Activated naive CD4-positive, alpha-beta T cell treated with anti-CD3 and anti-CD28 coated beads, Interleukin-2, amount 10 ng/mL, durations not matched to agents 7 days and 5 days (primary cell): ENCODE measurements at regions not wholly inside any gene's neighbourhood (a gene's known extent, or its start where the extent isn't known, plus 50 kb on each side); places are given as distances from the start of the nearest gene placed in this dataset.

Experiments used
- CTCF ChIA-PET: fragments of 350-600 bp; sonication (Branson Sonifier 250); formaldehyde crosslinking; loops from one replicate; lab custom pipeline; 2021; ENCODE audit warnings: antibody characterized with exemption; lab: Charles Lee
- DNase-seq: peaks from one replicate; pipeline ENCODE4 v3.0.0-alpha.2; 2020
- H3K27ac Mint-ChIP-seq: one replicate; pipeline ENCODE4 v1.8.0; 2021; ENCODE audit warnings: mild to moderate bottlenecking, moderate library complexity, mixed read lengths
- H3K27me3 Mint-ChIP-seq: one replicate; pipeline ENCODE4 v1.8.0; 2021; ENCODE audit warnings: mild to moderate bottlenecking, mixed read lengths
- H3K36me3 Mint-ChIP-seq: one replicate; pipeline ENCODE4 v1.8.0; 2021; ENCODE audit warnings: mixed read lengths
- H3K4me1 Mint-ChIP-seq: one replicate; pipeline ENCODE4 v1.8.0; 2021; ENCODE audit warnings: mixed read lengths
- H3K4me3 Mint-ChIP-seq: one replicate; pipeline ENCODE4 v1.8.0; 2021; ENCODE audit warnings: mild to moderate bottlenecking, moderate library complexity, mixed read lengths
- H3K9me3 Mint-ChIP-seq: one replicate; pipeline ENCODE4 v1.8.0; 2021; ENCODE audit warnings: mixed read lengths

DNA sequence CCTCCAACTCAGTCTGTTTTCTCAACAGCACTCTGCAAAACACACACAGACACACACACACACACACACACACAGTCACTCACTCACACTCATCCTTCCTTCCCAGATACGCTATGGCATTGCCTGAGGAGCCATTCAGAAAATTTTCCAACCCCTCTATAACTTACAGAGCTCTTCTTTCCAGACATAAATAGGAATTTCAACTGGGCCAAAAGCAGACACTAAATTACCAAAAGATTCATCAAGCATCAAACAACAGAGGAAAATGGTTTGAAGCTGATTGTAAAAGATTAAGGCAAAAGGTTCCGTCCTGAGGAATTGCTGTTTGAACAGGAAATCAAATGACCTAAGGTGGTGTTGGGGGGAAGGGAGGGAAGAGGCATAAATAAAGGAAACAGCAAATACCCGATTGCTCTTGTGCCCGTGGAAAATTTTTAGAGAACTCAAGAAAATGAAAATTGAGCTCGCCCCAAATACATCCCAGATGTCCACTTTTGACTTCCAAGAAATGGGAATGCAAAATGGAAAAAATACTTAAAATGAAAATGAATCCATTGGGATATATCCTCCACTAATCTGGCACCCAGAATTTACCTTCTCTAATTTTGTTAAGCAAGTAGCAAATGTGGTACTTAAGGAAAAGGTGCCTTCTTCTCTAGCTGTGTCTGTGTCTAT, 183.6 kb downstream of the QDPR start:
- H3K36me3 Mint-ChIP-seq, result no peaks in the 10 kb centered on the region
- H3K4me3 Mint-ChIP-seq, result no peak overlapping the region
- no peaks in the 10 kb centered on the region for H3K9me3 Mint-ChIP-seq
- no peak overlapping the region for H3K27ac Mint-ChIP-seq
- CTCF ChIA-PET, result interaction anchor here (1.2 to 1.5 kb wide), 2 partner anchors 18 to 411 kb away, joined by 6 to 10 read pairs; no protein-coding TSS in a partner anchor
- no peak for DNase-seq
- H3K27me3 Mint-ChIP-seq, result peaks cover 16% of the 10 kb centered on the region
- H3K4me1 Mint-ChIP-seq, result peaks cover 9% of the 10 kb centered on the region

DNA sequence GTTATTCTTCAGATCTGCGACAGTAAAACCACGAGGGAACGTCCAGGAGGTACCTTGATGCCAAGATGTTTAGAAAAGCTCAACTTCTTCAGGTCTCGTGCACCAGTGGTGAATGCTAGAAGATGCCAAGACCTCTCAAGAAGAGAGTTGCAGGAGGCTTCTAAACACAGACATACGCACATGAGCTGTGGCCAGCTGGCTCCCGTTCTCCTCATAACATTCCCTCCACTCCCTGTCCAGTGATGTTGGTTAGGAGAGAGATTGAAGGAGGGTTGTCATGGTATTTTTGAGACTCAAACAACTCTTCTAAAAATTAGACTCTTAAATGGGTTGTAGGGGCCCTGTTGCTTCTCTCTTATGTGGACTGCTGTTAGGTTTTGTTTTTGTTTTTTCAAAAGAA, 184.3 kb downstream of the QDPR start:
- Mint-ChIP-seq H3K36me3 (no peaks in the 10 kb centered on the region), H3K27ac (no peak overlapping the region), H3K4me1 (peaks cover 9% of the 10 kb centered on the region), H3K9me3 (no peaks in the 10 kb centered on the region), H3K27me3 (peaks cover 15% of the 10 kb centered on the region), H3K4me3 (no peak overlapping the region)
- CTCF ChIA-PET, result interaction anchor here (1.5 kb wide), 1 partner anchor 19 kb away, joined by 10 read pairs; no protein-coding TSS in a partner anchor
- no peak for DNase-seq

DNA sequence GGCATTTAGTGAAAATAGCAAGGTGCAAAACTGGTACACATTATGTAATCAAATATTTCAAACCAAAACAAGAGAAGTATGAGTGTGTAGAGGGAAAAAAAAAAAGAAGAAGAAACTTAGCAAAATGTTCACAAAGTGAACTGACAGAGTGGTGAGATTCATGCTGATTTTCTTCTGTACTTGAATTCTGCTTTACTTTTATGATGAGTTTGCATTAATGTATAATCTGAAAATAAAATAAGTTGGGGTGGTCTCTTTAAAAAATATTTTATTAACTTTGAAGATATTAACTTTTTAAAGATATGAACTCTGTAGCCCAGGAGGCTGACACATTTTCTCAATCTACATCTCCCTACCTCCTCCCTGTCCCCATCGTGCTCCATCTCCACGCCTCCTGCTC, 185.1 kb downstream of the QDPR start:
- Mint-ChIP-seq H3K4me1 (peaks cover 9% of the 10 kb centered on the region), H3K27ac (no peak overlapping the region), H3K36me3 (no peaks in the 10 kb centered on the region), H3K9me3 (no peaks in the 10 kb centered on the region), H3K27me3 (peaks cover 15% of the 10 kb centered on the region), H3K4me3 (no peak overlapping the region)
- CTCF ChIA-PET, result no interaction called here
- DNase-seq, result no peak

DNA sequence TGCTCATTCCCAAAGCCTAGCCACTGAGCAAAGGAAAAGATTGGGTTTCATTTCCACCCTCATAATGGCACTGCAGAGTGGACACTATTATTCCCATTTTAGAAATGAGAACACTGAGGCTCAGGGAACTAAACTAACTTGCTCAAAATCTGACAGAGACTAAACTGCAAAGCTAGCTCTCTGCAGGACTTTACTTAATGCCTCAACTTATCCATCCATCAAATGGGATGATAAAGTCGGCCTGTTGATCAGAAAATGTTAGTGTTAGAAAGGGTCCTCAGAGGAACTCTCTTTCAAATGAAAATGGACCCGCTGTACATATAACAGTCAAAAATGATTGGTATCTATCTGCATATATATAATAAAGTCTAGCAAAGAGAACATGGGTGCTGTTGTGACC, 186.8 kb downstream of the QDPR start:
- H3K9me3 Mint-ChIP-seq, result no peaks in the 10 kb centered on the region
- H3K36me3 Mint-ChIP-seq, result no peaks in the 10 kb centered on the region
- CTCF ChIA-PET, result interaction anchor here (1.0 to 2.8 kb wide), 7 partner anchors 22 to 1032 kb away, joined by 3 to 27 read pairs (median 4); no protein-coding TSS in a partner anchor
- no peak overlapping the region for H3K4me3 Mint-ChIP-seq
- H3K27me3 Mint-ChIP-seq, result peaks cover 16% of the 10 kb centered on the region
- no peak for DNase-seq
- H3K27ac Mint-ChIP-seq, result no peak overlapping the region
- H3K4me1 Mint-ChIP-seq, result peaks cover 9% of the 10 kb centered on the region

DNA sequence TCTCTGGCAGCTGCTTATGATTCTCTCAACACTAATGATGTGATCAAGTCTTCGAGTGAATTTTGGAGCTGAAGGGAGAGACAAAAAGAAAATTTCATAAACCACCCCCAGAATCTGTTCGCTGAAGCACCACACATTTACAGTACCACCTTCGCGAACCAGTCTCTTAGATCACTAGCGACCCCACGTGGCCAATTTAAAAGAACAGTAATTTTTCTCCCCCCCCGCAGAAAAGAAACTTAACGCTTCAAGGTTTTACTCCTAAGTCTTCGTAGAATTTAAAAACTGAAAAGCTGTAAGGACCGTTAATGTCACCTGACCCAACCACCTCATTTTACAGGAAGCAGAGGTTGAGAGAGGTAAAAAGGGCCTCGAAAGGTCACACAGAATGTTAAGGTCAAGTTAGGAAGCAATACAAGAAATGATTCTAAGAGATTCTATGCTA, 187.5 kb downstream of the QDPR start:
- Mint-ChIP-seq H3K27me3 (peaks cover 23% of the 10 kb centered on the region), H3K4me1 (peaks cover 9% of the 10 kb centered on the region), H3K36me3 (no peaks in the 10 kb centered on the region), H3K4me3 (no peak overlapping the region), H3K9me3 (peaks cover 1% of the 10 kb centered on the region), H3K27ac (no peak overlapping the region)
- CTCF ChIA-PET, result interaction anchor here (1.0 to 3.2 kb wide), 9 partner anchors 12 to 1033 kb away, joined by 3 to 27 read pairs (median 4); no protein-coding TSS in a partner anchor
- DNase-seq, result peak; percentile 56

DNA sequence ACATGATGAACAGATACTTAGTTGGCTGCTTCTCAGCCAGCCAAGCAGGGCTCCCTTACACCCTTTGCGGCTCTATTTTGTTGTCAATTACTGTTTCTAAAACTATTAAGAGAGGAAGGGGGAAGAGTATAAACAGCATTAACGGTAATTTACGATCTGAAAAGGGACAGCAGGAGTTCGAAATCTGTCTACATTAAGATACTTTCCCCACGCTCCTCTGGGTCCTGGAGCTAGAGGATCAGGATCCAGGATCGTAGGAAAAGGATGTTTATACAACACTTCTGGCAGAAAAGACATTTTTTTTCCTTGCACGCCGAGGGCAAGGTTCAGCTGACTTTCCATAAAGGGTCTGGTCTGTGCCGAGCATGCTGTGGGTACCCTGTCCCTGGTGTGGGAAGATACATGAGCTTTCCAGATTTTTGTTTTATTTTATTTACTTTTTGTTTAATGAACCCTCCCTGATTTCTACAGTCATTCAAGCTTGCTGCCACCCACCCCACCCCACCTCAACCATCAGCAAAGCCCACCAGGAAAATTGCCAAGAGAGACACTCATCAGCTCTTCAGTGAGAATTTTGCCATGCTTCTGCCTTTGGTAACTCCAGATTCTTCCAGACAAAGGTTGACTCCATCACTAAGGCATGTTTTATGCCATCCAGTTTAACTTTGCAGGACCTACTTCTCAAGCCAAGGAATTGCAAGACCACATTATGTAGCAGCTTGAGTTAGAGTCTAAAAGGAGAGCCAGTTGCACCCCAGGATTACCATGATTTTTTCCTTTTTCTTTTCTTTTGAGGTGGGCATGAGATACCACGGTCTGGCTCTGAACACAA, 188.1 kb downstream of the QDPR start:
- CTCF ChIA-PET, result interaction anchor here (0.6 to 3.2 kb wide), 10 partner anchors 13 to 1032 kb away, joined by 3 to 27 read pairs (median 4); no protein-coding TSS in a partner anchor
- H3K27me3 Mint-ChIP-seq, result peaks cover 23% of the 10 kb centered on the region
- DNase-seq, result no peak
- H3K4me3 Mint-ChIP-seq, result no peak overlapping the region
- peaks cover 1% of the 10 kb centered on the region for H3K9me3 Mint-ChIP-seq
- no peak overlapping the region for H3K27ac Mint-ChIP-seq
- H3K36me3 Mint-ChIP-seq, result no peaks in the 10 kb centered on the region
- H3K4me1 Mint-ChIP-seq, result peaks cover 9% of the 10 kb centered on the region

DNA sequence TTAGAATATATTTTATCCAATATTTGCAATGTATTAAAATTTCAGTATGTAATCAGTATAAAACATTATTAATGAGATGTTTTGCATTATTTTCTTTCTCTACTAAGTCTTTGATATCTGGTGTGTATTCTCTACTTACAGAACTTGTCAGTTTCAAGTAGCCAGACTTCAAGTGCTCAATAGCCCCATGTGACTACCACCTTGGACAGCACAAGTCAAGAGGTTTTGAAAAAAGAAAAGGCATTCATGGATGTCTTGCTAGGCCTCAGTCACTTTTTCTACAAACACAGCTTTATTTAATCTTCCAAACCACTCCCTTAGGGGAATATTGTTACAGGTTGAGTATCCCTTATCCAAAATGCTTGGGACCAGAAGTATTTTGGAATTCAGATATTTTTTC, 189.4 kb downstream of the QDPR start:
- Mint-ChIP-seq H3K27ac (no peak overlapping the region), H3K9me3 (peaks cover 1% of the 10 kb centered on the region), H3K27me3 (peaks cover 23% of the 10 kb centered on the region), H3K4me1 (peaks cover 9% of the 10 kb centered on the region), H3K4me3 (no peak overlapping the region), H3K36me3 (no peaks in the 10 kb centered on the region)
- CTCF ChIA-PET, result interaction anchor here (0.7 to 3.2 kb wide), 4 partner anchors 125 to 529 kb away, joined by 3 to 27 read pairs (median 9); no protein-coding TSS in a partner anchor
- DNase-seq, result no peak

DNA sequence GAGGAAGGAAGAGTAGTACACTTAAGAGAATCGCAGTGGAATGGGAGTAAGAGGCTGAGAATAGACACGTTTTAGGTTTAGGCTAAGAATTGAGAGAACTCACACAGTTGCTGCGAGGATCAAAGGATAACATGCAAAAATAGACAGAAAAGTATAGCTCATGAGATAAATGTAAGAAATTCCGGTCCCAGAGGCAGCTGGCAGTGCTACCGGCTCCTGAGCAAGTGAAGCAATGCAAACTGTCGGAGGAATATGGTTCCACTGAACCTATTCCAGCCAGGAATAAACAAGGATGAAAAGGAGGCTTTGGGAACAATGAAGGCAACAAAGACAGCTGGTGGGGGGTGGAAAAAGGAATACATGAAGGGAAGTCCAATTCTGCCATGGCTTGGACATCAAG, 191.8 kb downstream of the QDPR start:
- peaks cover 18% of the 10 kb centered on the region for H3K27me3 Mint-ChIP-seq
- CTCF ChIA-PET, result interaction anchor here (0.6 kb wide), 1 partner anchor 250 kb away, joined by 3 read pairs; no protein-coding TSS in a partner anchor

DNA sequence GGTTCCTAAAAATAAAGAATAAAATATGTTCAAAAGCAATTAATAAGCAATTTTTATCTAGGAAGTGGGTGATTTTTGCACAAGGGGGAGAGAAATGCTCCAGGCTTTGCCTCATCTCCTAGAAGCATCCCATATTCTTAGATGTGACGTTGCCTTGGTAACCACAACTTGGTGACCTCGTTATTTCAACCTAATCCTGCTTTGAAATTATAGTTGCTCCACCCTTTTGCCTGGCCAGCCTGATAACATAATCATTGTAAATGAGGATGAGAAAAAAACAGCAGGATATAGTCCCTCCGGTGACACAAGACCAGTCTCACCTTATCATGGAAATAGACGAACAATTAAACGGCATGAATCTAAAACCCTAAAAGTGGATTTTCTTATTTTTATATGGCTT, 194.4 kb downstream of the QDPR start:
- no peak for DNase-seq
- Mint-ChIP-seq H3K9me3 (peaks cover 1% of the 10 kb centered on the region), H3K4me3 (no peak overlapping the region), H3K27me3 (peaks cover 10% of the 10 kb centered on the region), H3K36me3 (no peaks in the 10 kb centered on the region), H3K27ac (no peak overlapping the region), H3K4me1 (no peaks in the 10 kb centered on the region)
- CTCF ChIA-PET, result interaction anchor here (0.8 kb wide), 1 partner anchor 130 kb away, joined by 3 read pairs; no protein-coding TSS in a partner anchor

More for the DNA sequence above, 191.8 kb downstream of the QDPR start:
- Mint-ChIP-seq H3K4me3 (no peak overlapping the region), H3K9me3 (peaks cover 1% of the 10 kb centered on the region), H3K36me3 (no peaks in the 10 kb centered on the region), H3K27ac (no peak overlapping the region), H3K4me1 (peaks cover 9% of the 10 kb centered on the region)
- DNase-seq, result no peak

DNA sequence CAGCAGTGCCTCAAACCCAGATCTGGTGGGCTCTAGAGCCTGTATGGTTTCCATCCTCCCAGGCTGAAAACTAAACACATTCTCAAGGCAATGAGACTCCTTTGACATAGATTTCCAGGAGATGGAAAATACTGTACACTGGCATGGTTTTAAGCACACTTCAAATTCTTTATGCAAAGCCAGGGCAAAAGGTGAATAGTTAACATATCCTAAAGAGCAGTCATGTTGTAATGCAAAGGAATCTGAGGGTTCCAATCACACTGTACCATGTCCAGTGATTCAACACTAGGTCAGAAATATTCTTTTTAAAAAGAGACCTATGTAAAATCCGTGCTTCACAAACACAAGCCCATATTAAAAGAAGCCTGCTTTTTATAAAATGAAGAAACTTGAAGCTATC, 195.3 kb downstream of the QDPR start:
- no peak for DNase-seq
- CTCF ChIA-PET, result interaction anchor here (0.8 kb wide), 1 partner anchor 131 kb away, joined by 3 read pairs; no protein-coding TSS in a partner anchor
- Mint-ChIP-seq H3K4me3 (no peak overlapping the region), H3K27me3 (peaks cover 10% of the 10 kb centered on the region), H3K9me3 (peaks cover 1% of the 10 kb centered on the region), H3K27ac (no peak overlapping the region), H3K36me3 (no peaks in the 10 kb centered on the region), H3K4me1 (no peaks in the 10 kb centered on the region)

DNA sequence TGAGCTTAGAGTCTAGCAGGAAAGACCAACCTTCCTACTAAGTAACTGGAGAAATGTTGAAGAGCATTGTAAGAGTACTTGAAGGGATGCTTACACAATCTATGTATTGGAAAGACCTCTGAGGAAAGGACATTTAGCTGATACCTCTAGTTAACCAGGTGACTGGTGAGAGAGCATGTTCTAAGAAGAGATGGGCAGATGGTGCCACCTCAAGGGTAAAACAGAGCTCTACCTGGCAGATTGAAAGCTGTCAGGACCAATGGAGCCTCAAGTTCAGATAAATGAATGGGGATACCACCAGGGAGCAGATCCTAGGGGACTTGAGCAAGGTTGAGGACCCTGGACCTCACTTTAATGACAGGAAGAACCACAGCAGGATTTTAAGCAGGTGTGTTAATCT, 196.4 kb downstream of the QDPR start:
- H3K27me3 Mint-ChIP-seq, result peaks cover 10% of the 10 kb centered on the region
- peaks cover 1% of the 10 kb centered on the region for H3K9me3 Mint-ChIP-seq

DNA sequence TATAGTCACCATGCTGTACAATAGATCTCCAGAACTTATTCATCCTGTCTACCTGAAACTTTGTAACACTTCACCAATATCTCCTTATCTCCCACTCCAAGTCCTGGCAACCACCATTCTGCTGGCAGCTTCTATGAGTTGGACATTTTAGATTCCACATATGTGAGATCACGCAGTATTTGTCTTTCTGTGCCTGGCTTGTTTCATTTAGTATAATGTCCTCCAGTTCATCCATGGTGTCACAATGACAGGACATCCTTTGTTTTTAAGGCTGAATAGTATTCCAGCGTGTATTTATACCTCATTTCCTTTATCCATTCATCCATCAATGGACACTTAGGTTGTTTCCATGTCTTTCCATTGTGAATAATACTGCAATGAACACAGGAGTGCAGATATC, 198.7 kb downstream of the QDPR start:
- no peak for DNase-seq
- peaks cover 12% of the 10 kb centered on the region for H3K27me3 Mint-ChIP-seq
- no peaks in the 10 kb centered on the region for H3K36me3 Mint-ChIP-seq
- no peak overlapping the region for H3K27ac Mint-ChIP-seq
- H3K4me3 Mint-ChIP-seq, result no peak overlapping the region
- CTCF ChIA-PET, result no interaction called here
- H3K4me1 Mint-ChIP-seq, result no peaks in the 10 kb centered on the region
- no peaks in the 10 kb centered on the region for H3K9me3 Mint-ChIP-seq

More for the DNA sequence above, 196.4 kb downstream of the QDPR start:
- Mint-ChIP-seq H3K4me1 (no peaks in the 10 kb centered on the region), H3K4me3 (no peak overlapping the region), H3K36me3 (no peaks in the 10 kb centered on the region), H3K27ac (no peak overlapping the region)
- CTCF ChIA-PET, result no interaction called here
- DNase-seq, result no peak

DNA sequence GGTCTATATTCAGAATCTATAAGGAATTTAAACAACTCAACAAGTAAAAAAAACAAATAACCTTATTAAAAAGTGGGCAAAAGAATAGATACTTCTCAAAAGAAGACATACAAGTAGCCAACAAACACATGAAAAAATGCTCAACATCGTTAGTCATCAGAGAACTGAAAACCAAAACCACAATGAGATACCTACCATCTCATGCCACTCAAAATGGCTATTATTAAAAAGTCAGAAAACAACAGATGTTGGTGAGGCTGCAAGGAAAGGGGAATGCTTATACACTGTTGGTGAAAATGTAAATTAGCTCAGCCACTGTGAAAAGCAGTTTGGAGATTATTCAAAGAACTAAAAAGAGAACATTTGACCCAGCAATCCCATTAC, 201.6 kb downstream of the QDPR start:
- H3K9me3 Mint-ChIP-seq, result no peaks in the 10 kb centered on the region
- H3K4me1 Mint-ChIP-seq, result no peaks in the 10 kb centered on the region
- no peak for DNase-seq
- no peaks in the 10 kb centered on the region for H3K36me3 Mint-ChIP-seq
- H3K27ac Mint-ChIP-seq, result no peak overlapping the region
- H3K4me3 Mint-ChIP-seq, result no peak overlapping the region
- H3K27me3 Mint-ChIP-seq, result peaks cover 9% of the 10 kb centered on the region
- CTCF ChIA-PET, result no interaction called here

DNA sequence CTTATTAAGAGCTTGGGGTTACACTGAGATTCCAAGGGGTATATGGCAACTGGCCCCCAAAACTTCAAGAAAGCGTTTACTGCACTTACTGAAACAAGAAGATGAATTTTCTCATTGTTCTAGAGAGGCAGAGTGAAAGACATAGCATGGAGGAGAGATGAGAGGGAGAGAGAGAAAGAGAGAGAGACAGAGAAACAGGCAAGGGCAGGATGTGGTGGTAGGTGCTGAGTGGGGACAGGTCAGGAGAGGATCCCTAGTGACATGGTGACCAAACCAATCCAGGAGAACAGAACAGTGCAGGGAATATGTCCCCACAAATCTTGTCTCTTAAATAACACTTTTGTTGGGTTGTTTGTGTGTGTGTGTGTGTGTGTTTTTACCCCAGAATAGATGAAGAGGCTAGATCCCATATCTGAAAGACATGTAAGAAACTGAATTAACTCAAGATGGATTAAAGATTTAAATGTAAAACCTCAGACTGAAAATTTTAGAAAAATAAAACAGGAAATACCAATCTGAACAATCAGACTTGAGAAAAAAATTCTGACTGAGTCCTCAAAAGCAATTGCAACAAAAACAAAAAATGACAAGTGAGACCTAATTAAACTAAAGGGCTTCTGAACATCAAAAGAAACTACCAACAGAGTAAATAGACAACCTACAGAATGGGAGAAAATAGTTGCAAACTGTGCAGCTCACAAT, 202.2 kb downstream of the QDPR start:
- CTCF ChIA-PET, result no interaction called here
- Mint-ChIP-seq H3K36me3 (no peaks in the 10 kb centered on the region), H3K27ac (no peak overlapping the region), H3K9me3 (no peaks in the 10 kb centered on the region), H3K27me3 (peaks cover 9% of the 10 kb centered on the region), H3K4me1 (no peaks in the 10 kb centered on the region), H3K4me3 (no peak overlapping the region)
- DNase-seq, result no peak
